ENCODE measurements at regions not wholly inside any gene's neighbourhood (a gene's known extent, or its start where the extent isn't known, plus 50 kb on each side); places are given as distances from the start of the nearest gene placed in this dataset.

DNA sequence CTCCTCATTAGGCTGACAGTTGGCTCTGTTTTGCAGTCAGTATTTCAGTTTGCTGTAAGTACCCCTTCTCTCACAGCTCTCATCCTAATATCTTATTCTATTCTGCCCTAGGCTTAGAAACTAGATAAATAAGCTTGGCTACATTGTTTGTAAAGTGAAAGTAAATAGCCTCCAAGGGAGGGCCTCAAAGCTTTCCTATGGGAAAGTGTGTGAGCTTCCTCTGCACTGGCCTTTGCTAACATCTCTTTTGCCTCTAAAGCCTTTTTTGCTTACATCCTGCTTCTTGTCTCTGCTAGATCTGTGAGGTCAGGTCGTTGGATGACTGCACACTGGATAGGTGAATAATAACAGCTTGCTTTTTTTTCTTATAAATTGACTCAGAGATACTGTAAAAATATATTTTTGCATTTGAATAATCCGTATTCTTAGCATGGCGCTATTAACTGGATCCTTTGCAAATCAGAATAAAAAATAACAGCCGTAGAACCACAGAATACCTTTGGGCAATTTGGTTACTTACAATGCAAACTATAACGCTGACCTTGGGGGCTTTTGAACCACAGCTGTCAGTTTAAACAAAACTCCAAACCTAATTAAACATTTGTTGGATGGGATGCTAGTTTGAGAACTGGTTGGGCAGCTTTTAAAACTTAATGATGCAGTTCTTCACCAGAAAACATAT lies 55.1 kb downstream of the TTC6 start:
- TF ChIP-seq, protein P1, sequence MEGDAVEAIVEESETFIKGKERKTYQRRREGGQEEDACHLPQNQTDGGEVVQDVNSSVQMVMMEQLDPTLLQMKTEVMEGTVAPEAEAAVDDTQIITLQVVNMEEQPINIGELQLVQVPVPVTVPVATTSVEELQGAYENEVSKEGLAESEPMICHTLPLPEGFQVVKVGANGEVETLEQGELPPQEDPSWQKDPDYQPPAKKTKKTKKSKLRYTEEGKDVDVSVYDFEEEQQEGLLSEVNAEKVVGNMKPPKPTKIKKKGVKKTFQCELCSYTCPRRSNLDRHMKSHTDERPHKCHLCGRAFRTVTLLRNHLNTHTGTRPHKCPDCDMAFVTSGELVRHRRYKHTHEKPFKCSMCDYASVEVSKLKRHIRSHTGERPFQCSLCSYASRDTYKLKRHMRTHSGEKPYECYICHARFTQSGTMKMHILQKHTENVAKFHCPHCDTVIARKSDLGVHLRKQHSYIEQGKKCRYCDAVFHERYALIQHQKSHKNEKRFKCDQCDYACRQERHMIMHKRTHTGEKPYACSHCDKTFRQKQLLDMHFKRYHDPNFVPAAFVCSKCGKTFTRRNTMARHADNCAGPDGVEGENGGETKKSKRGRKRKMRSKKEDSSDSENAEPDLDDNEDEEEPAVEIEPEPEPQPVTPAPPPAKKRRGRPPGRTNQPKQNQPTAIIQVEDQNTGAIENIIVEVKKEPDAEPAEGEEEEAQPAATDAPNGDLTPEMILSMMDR (conservative IDR thresholded peaks at IDR 0.05; ENCODE audit: low read length): no peak
- no peak for TF ChIP-seq EZH2phosphoT487 (IDR thresholded peaks at IDR 0.05; ENCODE audit: borderline replicate concordance)

Data from Loucy (cell line).